Cardiac muscle cell (in vitro differentiated cells and primary cell): ENCODE measurements at regions not wholly inside any gene's neighbourhood (a gene's known extent, or its start where the extent isn't known, plus 50 kb on each side); places are given as distances from the start of the nearest gene placed in this dataset.

Source experiments
- DNase-seq, 2 donors: peaks; one replicate each; pipeline versions ENCODE4 v3.0.0 to v3.0.0-alpha.2; 2010 to 2017; ENCODE audit warnings: low read depth in 1 of 2, low spot score in 1 of 2
- H3K27ac ChIP-seq: fragments of 200-600 bp; sonication (generic); 2 replicates; pipeline ENCODE4 v1.5.1; 2016
- H3K27me3 ChIP-seq: fragments of 200-600 bp; sonication (generic); 2 replicates; pipeline ENCODE4 v1.6.0; 2016; ENCODE audit warnings: control low read depth
- H3K36me3 ChIP-seq: fragments of 200-600 bp; sonication (generic); 2 replicates; pipeline ENCODE4 v1.5.1; 2016; ENCODE audit warnings: control low read depth
- H3K4me1 ChIP-seq: fragments of 200-600 bp; sonication (generic); 2 replicates; pipeline ENCODE4 v1.8.1; 2017; ENCODE audit warnings: low read depth, mild to moderate bottlenecking, mixed run types
- H3K4me3 ChIP-seq: fragments of 200-600 bp; sonication (generic); 2 replicates; pipeline ENCODE4 v1.5.1; 2016; ENCODE audit warnings: mild to moderate bottlenecking
- H3K9me3 ChIP-seq: fragments of 200-600 bp; sonication (generic); 2 replicates; pipeline ENCODE4 v1.5.1; 2017; ENCODE audit warnings: low read depth, mild to moderate bottlenecking, control low read depth
- TF ChIP-seq, protein P1 (sequence below): IDR thresholded peaks from 2 replicates; pipeline ENCODE4 v1.5.1; 2012; ENCODE audit warnings: low read depth, mild to moderate bottlenecking, low read length

- H3K27ac ChIP-seq: no peak overlapping the region
- no peak overlapping the region for H3K4me3 ChIP-seq
- H3K4me1 ChIP-seq: no peaks in the 10 kb centered on the region
- DNase-seq: no peak
- no peaks in the 10 kb centered on the region for H3K36me3 ChIP-seq
- no peaks in the 10 kb centered on the region for H3K9me3 ChIP-seq
- no peaks in the 10 kb centered on the region for H3K27me3 ChIP-seq
- TF ChIP-seq, protein P1, sequence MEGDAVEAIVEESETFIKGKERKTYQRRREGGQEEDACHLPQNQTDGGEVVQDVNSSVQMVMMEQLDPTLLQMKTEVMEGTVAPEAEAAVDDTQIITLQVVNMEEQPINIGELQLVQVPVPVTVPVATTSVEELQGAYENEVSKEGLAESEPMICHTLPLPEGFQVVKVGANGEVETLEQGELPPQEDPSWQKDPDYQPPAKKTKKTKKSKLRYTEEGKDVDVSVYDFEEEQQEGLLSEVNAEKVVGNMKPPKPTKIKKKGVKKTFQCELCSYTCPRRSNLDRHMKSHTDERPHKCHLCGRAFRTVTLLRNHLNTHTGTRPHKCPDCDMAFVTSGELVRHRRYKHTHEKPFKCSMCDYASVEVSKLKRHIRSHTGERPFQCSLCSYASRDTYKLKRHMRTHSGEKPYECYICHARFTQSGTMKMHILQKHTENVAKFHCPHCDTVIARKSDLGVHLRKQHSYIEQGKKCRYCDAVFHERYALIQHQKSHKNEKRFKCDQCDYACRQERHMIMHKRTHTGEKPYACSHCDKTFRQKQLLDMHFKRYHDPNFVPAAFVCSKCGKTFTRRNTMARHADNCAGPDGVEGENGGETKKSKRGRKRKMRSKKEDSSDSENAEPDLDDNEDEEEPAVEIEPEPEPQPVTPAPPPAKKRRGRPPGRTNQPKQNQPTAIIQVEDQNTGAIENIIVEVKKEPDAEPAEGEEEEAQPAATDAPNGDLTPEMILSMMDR: no peak
Observed at GRCh38 chr11:32280339-32280738, 155.0 kb downstream of the WT1 start.

GRCh38 chr11:32288276-32288675 lies 147.1 kb downstream of the WT1 start:
- Histone ChIP-seq H3K36me3 (no peaks in the 10 kb centered on the region), H3K4me1 (no peaks in the 10 kb centered on the region), H3K27me3 (no peaks in the 10 kb centered on the region), H3K9me3 (no peaks in the 10 kb centered on the region), H3K4me3 (no peak overlapping the region), H3K27ac (no peak overlapping the region)
- DNase-seq: no peak
- TF ChIP-seq, protein P1: no peak

DNA sequence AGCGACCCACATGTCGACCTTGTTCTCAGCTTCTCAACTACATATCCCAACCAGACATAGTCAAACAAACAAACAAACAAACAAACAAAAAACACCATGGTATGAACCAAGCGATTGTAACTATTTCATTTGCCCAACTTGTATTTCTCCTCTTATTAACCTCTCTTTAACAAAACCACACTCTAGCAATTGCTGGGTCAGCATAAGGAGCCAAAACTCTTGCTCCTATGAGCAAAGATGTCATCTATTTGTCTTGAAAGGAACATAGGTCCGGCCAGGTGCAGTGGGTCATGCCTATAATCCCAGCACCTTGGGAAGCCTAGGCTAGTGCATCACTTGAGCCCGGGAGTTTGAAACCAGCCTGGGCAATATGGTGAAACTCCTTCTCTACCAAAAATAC lies 145.6 kb downstream of the WT1 start:
- Histone ChIP-seq H3K36me3 (no peaks in the 10 kb centered on the region), H3K27me3 (no peaks in the 10 kb centered on the region), H3K4me3 (no peak overlapping the region), H3K27ac (no peak overlapping the region), H3K4me1 (no peaks in the 10 kb centered on the region), H3K9me3 (no peaks in the 10 kb centered on the region)
- no peak for DNase-seq
- TF ChIP-seq, protein P1: no peak

DNA sequence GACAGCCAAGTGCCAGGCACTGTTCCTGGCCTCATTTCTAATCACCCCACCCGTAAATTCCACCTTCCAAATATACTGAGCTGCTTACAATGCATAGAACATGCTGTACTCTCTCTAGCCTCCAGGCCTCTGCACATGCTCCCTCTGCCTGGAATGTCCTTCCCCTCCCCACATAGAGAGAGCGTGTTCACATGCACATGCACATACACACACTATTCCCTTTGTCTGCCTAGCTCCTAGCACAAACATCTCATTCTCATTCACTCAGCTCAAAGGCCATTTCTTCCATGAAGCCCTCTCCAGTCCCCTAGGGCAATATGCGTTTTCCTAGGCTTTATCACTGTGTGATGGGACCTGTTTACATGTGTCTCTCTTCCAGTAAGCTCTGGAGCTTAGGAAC lies 144.6 kb downstream of the WT1 start:
- no peaks in the 10 kb centered on the region for H3K4me1 ChIP-seq
- no peaks in the 10 kb centered on the region for H3K36me3 ChIP-seq
- DNase-seq: peak in 1 of 2 donors; percentile 11
- H3K9me3 ChIP-seq: no peaks in the 10 kb centered on the region
- TF ChIP-seq, protein P1: no peak
- no peaks in the 10 kb centered on the region for H3K27me3 ChIP-seq
- no peak overlapping the region for H3K27ac ChIP-seq
- no peak overlapping the region for H3K4me3 ChIP-seq

DNA sequence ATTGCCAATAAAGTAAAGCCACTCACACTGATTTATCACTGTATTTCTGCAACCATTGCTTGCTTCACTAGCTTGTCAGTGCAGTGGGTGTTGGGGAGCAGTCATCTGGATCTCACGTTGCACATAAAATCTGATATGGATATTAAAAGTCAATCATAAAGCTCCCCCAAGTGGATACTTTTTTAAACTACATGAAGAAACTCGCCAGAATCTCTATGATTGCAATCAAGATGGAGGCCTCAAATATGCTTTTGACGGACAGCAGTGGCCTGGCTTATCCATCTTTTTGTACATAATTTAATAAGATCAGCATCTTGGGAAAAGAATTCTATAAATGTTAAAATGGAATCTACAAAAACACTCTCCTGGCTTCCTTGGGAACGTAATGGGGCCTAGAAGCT lies 137.7 kb downstream of the WT1 start:
- no peaks in the 10 kb centered on the region for H3K36me3 ChIP-seq
- no peaks in the 10 kb centered on the region for H3K4me1 ChIP-seq
- no peaks in the 10 kb centered on the region for H3K27me3 ChIP-seq
- TF ChIP-seq, protein P1: peak; percentile 40
- H3K4me3 ChIP-seq: no peak overlapping the region
- H3K27ac ChIP-seq: no peak overlapping the region
- no peaks in the 10 kb centered on the region for H3K9me3 ChIP-seq
- DNase-seq: peak in 1 of 2 donors; percentile 80

GRCh38 chr11:32302826-32303225 lies 132.5 kb downstream of the WT1 start:
- H3K36me3 ChIP-seq: no peaks in the 10 kb centered on the region
- no peak for DNase-seq
- H3K4me1 ChIP-seq: no peaks in the 10 kb centered on the region
- no peaks in the 10 kb centered on the region for H3K9me3 ChIP-seq
- no peak overlapping the region for H3K4me3 ChIP-seq
- TF ChIP-seq, protein P1: no peak
- H3K27ac ChIP-seq: no peak overlapping the region
- no peaks in the 10 kb centered on the region for H3K27me3 ChIP-seq
